GM21737 (cell line): ENCODE measurements at regions not wholly inside any gene's neighbourhood (a gene's known extent, or its start where the extent isn't known, plus 50 kb on each side); places are given as distances from the start of the nearest gene placed in this dataset.

ENCODE experiments used
- ATAC-seq: cut with Tn5 transposase; IDR thresholded peaks from one replicate; pipeline ENCODE4 v1.9.1; 2021; ENCODE audit warnings: mild to moderate bottlenecking, moderate library complexity; ENCODE audit not compliant: unreplicated experiment

DNA sequence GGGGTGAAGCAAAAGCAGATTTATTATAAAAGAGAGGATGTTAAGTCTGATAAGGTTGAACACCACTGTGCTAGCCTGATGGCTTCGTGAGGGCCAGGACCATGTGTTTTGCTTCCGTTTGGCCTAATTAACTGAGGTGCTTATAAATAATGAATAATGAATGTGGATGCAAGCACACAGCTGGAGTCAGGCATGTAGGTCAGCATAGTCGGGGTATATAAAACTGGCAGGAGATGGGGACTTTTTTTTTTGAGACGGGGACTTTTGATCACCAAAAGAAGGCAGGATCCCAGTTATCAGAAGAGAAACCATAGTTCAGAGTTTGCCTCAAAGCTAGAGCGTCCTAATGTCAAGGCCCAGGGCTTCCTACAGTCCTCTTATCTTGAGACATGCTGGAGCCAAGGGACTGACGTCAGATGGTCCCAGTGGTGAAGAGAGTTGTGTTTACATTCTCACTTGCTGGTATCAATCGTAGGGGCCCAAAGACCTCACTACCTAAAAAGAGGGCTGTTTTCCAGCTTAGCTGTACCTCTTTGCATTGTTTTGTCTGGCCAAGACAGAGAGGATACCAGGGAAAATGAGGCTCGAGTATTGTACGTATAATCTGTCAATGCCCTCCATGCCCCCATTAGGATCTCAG, 50.4 kb downstream of the RTL9 start:
- no peak for ATAC-seq

DNA sequence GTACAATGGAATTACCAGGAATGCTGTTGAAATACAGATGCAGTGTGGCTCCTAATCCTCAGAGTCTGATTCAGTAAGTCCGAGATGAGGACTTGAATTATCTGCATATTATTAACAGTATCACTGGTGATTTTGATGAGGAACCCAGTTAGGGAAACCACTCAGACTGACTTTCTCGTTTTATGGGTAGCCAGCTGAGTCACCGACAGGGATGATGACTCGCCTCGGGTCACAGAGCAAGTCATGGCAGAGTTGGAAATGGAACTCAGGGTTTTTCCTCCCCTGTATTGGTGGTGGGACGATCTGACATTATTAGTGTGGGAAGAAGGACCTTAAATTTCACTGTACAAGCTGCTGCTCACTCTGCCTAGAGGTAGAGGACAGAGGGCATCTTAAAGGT, 51.3 kb downstream of the RTL9 start:
- no peak for ATAC-seq

DNA sequence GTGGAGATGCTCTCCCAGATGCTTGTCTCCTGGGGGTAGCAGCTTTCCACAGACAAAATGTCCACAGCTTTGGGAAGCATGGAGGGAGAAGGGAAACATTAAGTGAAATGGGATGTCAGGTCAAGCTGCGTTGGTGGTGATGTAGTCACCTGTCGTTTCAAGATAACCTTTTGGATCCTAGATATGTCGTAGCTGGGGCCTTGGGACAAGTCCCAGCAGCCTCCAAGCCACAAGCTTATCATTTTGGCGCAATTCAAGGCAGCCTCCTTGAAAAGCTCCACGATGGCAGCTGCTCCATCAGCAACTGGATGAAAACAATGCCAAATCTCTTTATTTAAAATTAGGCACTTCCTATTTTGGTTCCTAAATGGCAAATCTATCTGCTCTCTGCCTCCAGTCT, 52.0 kb downstream of the RTL9 start:
- ATAC-seq: no peak

DNA sequence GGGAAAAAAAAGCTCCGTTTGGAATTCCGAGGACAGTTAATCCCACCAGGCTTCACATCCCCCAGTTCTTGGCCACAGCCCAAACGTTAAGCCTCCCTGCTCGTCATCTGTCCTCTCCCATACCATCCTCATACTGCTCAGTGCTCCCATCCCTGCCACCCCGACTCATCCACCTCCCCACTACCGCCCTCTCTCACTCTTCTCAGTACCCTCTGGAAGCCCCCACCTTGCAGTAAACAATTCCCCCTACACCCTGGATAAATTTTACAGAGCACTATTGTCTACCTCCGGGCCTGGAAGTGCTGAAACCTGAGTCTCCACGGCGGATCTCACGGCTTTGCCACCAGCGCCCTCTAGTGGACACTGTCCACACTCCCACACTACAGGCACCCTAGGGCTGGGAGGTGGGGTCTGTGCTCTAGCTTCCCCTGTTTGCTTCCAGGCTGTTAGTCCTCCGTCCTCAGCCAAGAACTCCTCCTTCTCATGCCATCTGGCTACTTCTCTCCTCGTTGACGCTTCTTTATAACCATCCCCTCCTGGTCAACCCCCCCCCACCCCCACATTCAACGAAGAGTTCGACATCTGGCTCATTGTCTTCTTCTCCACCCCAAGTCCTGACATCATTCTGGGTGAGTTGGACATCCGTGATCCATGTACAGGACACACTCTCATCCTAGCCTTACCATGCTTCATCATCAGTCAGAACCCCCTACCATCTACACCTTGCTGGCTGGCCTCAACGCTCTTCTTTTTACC, 54.5 kb downstream of the RTL9 start:
- ATAC-seq: peak; percentile 72

DNA sequence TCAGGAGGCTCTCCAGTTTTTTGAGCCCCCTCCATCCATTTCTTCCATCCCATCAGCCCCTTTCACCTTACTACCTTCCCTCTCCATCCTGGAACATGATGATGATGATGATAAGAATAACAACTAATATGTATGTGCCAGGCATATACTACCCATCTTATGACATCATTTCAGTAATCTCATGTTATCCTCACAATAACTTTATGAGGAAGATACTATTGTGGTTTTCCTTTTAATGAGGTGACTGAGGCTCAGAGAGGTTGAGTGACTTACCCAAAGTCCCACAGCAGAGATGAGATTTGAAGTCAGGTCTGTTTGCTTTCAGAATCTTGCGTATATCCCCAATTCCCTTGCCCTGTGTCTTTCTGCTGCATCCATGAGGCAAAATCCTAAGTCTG, 55.1 kb downstream of the RTL9 start:
- no peak for ATAC-seq

DNA sequence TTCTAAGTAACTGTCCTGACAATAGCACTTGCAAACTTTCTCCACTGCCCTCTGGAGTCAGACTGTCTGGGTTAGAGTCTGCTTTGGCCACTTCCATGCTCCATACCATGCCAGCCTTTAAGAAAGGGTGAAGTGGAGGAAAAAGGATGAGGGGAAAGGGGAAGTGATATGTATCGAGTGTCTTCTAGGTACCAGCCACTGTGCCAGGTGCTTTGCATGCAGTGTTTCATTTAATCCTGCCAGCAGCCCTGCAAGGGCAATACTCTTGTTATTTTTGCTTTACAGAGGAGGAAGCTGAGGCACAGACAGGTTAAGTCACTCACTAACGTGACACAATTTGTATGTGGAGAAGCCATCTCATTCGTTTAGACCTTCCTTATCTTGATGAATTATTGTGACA, 55.6 kb downstream of the RTL9 start:
- peak; percentile 33 for ATAC-seq

DNA sequence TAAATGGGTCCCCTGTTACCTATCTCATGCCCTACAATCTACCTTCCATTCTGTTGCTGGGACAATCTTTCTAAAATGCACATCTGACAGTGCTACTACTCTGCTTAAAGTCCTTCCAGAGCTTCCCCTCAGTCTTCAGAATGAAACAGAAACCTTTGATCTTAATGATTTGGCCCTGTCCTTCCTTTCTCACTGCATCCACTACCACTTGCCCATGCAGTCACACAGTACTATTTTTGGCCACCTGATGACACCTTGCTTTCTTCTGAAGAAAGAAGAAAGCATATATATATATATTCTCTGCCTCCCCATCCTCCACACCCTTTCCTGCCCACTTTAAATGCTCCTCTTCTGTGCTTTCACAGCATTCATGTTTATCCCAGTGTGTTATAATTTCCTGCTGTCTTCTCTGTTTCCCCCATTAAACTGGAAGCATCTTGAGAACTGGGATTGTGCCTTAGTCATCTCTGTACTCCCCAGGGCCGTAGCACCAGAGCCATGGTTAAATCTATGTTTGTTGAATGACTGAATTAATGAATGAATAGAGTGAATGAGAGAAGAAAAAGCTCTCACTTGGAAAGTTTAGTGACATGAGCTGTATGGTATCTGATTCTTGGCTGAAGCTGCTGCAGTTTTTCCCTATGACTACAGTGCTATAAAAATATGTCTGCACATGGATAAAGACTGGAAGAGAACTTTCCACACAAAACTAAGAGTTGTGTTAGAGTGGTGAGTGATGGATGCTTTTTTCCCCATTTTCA, 56.2 kb downstream of the RTL9 start:
- peak; percentile 63 for ATAC-seq

DNA sequence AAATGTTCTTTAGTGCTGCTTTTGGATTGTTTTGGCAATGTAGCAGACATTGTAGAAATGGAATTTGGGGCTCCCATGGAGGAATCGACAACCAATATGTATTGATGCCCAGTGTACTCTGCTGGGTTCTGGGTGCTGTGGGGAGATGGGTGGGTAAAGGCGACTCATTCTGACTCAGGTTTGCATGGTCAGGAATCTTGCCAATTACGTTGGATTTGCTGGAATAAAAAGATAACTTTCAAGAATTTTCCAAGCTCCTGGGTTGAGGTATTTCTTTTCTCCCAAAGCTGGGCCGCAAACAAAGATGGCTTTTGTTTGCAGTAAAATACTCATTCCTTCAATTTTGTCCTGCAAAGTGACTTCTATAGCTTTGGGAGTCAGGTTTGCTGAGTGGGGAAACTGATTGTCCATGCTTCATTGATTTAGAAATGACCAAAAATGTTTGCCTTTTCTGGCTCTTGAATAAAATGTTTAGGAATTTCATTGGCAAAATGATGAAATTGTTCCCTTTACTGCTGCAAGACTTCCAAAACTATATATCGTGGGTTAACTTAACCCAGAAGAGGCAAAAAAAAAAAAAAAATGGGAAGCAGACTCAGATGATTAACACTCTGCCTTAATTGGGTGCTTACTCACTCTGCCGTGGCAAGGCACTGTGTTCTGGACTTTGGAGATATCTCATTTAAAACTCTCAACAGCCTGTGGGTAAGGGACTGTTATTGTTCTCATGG, 57.0 kb downstream of the RTL9 start:
- no peak for ATAC-seq

DNA sequence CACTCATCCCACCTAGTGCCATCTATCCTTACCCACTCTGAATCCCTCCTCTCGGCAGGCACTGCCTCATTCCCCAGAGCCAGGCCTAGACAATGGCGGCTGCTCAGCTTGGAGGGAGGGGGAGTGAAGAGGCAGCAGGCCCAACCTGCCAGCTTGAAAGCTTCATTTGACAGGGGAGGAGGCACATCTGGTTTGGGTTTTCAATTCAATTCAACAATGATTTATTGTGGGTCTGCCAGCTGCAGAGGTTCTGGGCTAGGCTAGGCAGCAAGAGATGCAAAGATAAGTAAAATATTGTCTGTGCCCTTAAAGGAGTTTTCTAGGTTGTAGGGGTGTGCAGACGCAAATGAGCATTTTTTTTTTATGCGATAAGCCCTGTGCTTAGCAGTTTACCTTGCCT, 58.5 kb downstream of the RTL9 start:
- no peak for ATAC-seq

DNA sequence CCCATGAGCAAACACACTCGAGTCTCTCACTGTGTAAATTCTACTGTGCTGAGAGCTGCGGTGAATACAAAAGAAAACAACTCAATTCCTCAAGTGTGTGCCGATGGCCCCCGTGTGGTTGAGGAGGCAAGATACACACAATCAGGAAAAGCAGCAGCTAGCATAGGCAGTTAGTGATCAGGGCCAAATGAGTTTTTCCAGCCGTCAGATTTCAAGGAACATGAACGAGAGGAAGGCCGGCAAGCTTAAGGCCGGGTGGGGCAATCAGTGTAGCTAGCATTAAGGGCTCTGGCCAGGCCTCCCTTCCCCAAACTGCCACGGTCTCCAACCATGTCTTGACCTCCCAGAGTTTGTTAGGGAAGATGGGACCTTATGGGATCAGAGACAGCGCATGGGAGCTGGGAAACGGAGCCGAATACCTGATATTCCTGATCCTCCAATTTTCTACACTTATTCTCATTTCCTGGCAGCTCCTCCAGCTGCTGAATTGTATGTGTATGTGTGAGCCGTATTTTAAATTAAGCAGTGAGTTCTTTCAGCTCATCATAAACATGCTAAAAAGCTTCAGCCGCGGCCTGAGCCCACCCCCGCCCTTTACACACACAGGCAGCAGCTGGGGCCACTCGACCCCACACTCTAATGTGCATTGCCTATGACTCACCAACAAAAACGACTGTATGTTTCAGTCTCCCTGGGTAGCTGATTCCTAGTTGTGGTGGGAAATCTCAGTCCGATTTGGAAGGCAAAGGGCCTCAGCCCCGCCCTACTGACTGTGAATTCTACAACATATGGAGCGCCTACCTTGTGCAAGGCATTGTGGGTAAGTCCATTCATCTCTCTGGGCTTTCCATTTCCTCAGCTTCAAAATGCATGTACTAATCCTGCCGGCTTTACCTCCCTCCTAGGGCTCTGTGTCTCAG, 59.9 kb downstream of the RTL9 start:
- no peak for ATAC-seq

DNA sequence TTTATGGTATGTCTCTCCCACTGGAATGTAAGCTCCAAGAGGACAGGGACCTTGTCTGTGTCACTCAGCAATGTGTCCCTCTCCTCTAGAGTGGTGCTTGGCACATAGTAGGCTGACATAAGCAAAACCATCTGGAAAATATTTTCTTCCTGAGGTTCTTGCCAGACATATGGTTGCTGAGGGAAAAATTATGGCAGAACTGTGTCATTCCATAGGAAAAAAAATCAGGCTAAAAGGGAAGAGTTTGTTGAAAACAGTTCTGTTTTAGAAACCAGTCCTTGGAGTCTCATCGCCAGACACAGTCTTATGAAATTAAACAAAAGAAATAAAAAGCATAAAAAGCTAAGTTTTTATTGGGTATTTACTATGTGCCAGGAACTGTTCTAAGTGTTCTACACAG, 60.9 kb downstream of the RTL9 start:
- no peak for ATAC-seq

DNA sequence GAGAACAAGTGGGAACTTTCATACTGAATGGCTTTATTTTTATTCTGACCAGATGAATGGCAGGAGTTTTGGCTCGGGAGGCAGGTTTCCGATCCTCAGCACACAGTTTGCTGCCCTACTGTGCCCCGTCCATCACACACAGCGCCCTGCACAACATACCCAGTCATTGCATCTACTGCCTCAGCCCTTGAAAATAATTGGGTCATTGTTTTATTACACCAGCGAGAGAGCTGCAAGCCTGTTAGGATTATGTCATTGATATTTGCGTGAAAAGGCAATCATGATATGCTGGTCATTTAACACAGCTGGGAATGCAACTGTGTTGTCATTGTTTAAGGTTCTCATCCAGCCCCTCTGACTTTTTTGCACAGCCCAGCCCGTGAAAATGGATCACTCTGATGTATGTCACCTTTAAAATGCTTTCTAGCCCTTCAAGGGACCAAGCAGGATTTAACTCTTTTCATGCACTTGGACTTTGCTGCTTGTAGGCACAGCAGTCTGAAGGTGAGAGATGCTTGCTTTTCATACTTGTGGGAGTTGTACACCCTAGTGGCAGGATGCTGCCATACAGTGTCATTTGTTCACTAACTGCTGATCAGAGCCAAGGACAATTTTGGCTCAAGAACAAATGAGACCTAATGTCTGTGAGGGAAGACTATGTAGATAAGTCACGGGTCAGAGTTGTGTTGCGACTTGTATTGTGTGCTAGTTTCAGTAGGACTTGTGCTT, 62.3 kb downstream of the RTL9 start:
- no peak for ATAC-seq

DNA sequence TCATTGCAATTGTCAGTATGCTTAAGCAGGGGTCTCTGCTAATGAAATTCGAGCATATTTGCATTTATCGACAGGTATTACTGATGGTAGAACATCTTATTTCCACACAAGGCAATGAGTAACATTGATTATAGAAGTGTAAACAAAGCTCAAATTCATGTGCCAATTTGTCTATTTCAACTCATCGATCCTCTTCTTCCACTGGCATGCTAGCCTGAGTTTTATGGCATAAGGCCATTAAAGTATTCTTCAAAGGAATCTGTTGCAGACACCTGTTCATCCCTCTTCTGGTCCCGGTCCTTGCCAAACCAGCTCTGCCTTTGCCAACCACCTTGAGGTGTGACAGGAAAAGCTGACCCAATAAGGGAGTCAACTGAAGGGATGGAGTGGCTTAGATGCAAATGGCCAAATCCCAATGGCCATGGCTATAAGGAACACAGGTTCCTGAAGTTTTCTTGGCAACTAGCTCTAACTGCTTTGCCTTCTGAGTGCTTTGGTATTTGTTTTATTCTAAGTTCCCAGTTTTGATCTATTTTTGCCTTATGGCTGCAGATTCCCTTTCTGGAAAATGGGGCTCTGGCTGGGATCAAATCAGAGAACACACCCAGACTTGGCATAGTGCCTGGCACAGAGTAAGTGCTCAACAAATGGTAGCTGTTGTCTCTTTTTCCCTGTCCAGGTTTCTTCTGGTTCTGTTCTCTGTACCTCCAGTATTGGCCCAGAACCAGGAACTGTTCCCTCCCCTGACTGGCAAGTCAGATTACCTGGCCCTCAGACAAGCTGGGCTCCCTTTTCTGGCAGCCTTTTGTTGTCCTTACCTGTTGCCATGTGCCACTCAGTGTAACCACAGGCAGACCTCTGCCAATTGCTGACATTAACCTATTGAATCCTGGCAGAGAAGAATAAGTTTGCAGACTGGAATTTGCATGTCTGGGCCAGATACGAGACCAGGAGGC, 63.1 kb downstream of the RTL9 start:
- no peak for ATAC-seq

DNA sequence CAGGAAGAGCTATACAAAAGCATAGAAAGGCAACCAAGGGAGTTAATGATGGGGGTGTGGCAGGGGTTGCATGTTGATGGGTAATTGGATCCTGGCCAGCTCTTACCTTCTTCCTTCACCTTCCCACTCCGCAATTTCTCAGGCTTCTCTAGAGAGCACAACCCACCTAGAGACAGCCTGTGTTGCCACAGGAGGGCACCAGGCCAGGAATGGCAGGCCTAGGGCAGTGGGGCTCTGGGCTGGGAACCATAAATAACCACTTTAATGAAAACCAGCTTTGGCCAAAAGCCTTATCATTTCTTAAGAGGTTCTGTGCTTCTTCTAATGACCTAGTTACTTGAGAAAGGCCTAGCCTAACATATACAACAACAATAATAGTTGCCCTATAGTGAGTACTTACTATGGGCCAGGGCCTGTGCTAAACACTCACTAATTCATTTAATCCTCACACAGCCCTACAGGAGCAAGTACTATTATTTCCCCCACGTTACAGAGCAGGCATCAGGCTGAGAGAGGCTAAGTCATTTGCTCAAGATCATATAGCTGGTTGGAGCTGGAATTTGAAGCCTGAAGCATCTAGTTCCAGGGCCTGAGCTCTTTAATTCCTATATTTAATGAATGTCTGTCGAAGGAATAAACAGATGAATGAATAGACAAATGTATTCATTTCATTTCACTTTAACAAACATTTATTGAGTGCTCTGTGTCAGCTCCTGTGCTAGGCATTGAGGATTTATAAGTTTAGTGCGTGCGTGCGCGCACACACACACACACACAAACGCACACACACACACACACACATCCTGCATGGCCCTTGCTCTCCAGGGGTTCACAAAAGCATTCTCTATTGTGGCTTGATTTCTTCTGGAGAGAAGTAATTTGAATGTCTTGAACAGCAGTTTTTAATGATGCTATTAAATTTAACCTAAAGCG, 66.8 kb downstream of the RTL9 start:
- no peak for ATAC-seq

DNA sequence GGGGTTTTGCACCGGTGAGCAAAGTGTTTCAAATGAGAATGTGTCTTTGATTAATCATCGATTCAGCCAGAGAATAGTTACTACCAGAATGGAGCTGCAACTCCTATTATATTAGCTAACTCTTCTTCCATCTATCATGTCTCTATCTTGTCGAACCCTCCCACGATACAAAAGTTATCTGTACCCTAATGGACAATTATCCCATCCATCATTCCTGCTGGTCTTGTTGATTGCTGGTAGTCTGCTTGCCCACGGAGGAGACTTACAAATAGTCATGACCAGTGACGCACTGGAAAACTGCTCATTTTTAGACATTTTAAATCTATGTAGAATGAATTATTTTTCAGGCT, 67.5 kb downstream of the RTL9 start:
- no peak for ATAC-seq

DNA sequence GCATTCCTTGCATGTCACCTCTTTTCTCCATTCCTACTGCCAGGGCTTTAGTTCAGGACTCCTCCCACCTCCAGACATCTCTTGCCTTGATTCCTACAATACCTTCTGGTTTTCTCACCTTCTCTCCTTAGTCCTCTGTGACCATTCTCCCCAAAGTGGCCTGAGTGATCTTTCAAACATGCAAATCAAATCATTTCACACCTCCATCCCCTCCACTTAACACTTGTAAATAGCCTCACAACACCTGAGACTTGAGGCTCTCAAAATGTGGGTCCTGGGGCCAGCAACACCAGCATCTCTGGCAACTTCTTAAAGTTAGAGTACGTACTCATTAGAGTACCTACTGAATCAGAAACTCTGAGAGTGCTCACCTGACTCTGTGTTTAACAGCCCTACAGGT, 68.4 kb downstream of the RTL9 start:
- ATAC-seq: no peak

DNA sequence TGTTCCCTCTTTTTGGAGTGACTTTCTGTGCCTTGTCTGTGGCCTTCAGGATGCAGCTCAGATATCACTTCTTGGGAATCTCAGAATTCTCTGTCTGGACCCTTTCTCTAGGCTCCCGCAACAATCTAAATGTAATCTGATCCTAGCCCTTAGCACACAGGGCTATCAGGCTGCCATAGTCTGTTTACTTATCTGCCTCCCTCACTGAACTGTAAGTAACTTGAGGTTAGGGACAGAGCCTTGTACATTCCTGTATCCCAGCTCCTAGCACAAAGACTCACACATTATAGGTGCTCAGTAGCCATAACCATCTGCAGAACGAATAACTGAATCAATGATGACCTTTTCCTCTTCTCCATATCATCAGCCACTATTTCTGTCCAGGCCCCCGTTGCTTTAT, 69.5 kb downstream of the RTL9 start:
- ATAC-seq: no peak
